HCT116 (cell line): ENCODE measurements at regions not wholly inside any gene's neighbourhood (a gene's known extent, or its start where the extent isn't known, plus 50 kb on each side); places are given as distances from the start of the nearest gene placed in this dataset.

Source experiments
- ATAC-seq: fragments of 200-7000 bp; cut with Tn5 transposase; 2 replicates; pipeline ENCODE4 v1.9.1; 2020; ENCODE audit warnings: mild to moderate bottlenecking, moderate library complexity
- BruUV-seq: library from RNA; stranded (reverse); fragments of 400-500 nt; replicated peaks from 2 replicates; lab custom pipeline; 2021; lab: Mats Ljungman, UMichigan
- CTCF ChIA-PET: fragments of 300-600 bp; sonication (Branson Sonifier 250); formaldehyde crosslinking; loops from one replicate; lab custom pipeline; 2021; ENCODE audit warnings: antibody characterized with exemption; lab: Charles Lee
- POLR2A ChIA-PET: fragments of 300-600, 350-600 bp; sonication (Branson Sonifier 250); formaldehyde crosslinking; loops from one replicate; lab custom pipeline; 2021; ENCODE audit warnings: antibody characterized with exemption; lab: Charles Lee
- RAD21 ChIA-PET, 2 experiments: fragments of 300-600 bp; sonication (Branson Sonifier 250); formaldehyde crosslinking; loops; one replicate each; lab custom pipeline; 2023; ENCODE audit warnings: low total read pairs in 2 of 2; ENCODE audit not compliant: uncharacterized antibody in 2 of 2, unreplicated experiment in 2 of 2, low non-redundant PET in 1 of 2; lab: Charles Lee
- DNase-seq: peaks from one replicate; pipeline ENCODE4 v3.0.0-alpha.2; 2010; ENCODE audit warnings: low read depth, low spot score
- H2AFZ ChIP-seq: fragments of 200-600 bp; shearing (Covaris generic), sonication (generic); 2 replicates; pipeline ENCODE4 v1.6.1; 2017; ENCODE audit warnings: low read depth, mixed run types, mixed read lengths, antibody characterized with exemption, low read length; ENCODE audit not compliant: poor library complexity, severe bottlenecking
- H3K27ac ChIP-seq: 2 replicates; pipeline ENCODE4 v1.5.1; 2012; ENCODE audit warnings: low read depth, low read length
- H3K27me3 ChIP-seq: fragments of 200-600 bp; sonication (generic); 2 replicates; pipeline ENCODE4 v1.6.1; 2016; ENCODE audit warnings: mixed run types, low read length, mixed read lengths; ENCODE audit not compliant: insufficient read depth
- H3K36me3 ChIP-seq, 2 experiments: fragments of 200-500 bp in 1 of 2; fragments of 200-600 bp in 1 of 2; sonication (Bioruptor generic) in 1 of 2; sonication (generic) in 1 of 2; 2 replicates each; pipeline versions ENCODE4 v1.5.1 to v1.6.1; 2014 to 2016; ENCODE audit warnings: low read length in 2 of 2, inconsistent platforms in 1 of 2, mixed read lengths in 1 of 2, mixed run types in 1 of 2; ENCODE audit not compliant: insufficient read depth in 2 of 2, control insufficient read depth in 1 of 2
- H3K4me1 ChIP-seq, 2 experiments: fragments of 200-600 bp in 1 of 2; sonication (generic) in 1 of 2; 2 replicates each; pipeline versions ENCODE4 v1.5.1 to v1.6.1; 2012 to 2017; ENCODE audit warnings: low read length in 2 of 2, inconsistent platforms in 1 of 2, mild to moderate bottlenecking in 1 of 2, mixed read lengths in 1 of 2, mixed run types in 1 of 2, moderate library complexity in 1 of 2; ENCODE audit not compliant: insufficient read depth in 2 of 2, control insufficient read depth in 1 of 2
- H3K4me2 ChIP-seq: fragments of 200-600 bp; sonication (generic); 2 replicates; pipeline ENCODE4 v1.6.1; 2017; ENCODE audit warnings: mixed run types, low read length, mixed read lengths
- H3K4me3 ChIP-seq, 2 experiments: fragments of 200-600 bp in 1 of 2; sonication (generic) in 1 of 2; replicated peaks in 1 of 2; 2 replicates each; pipeline ENCODE4 v1.5.1; 2011 to 2016; ENCODE audit warnings: low read length in 2 of 2, control low read depth in 1 of 2, low read depth in 1 of 2, mild to moderate bottlenecking in 1 of 2, mixed read lengths in 1 of 2, mixed run types in 1 of 2
- H3K79me2 ChIP-seq: fragments of 200-600 bp; sonication (generic); 2 replicates; pipeline ENCODE4 v1.6.1; 2017; ENCODE audit warnings: mild to moderate bottlenecking, mixed run types, low read length, moderate library complexity, mixed read lengths; ENCODE audit not compliant: insufficient read depth
- H3K9ac ChIP-seq: fragments of 200-600 bp; sonication (generic); 2 replicates; pipeline ENCODE4 v1.6.1; 2016; ENCODE audit warnings: low read length, mixed read lengths
- H3K9me2 ChIP-seq: fragments of 200-600 bp; sonication (generic), shearing (Covaris generic); 2 replicates; pipeline ENCODE4 v1.6.1; 2017; ENCODE audit warnings: mixed run types, mild to moderate bottlenecking, moderate library complexity; ENCODE audit not compliant: insufficient read depth
- H3K9me3 ChIP-seq, 2 experiments: fragments of 200-500 bp in 1 of 2; fragments of 200-600 bp in 1 of 2; sonication (Bioruptor generic) in 1 of 2; sonication (generic) in 1 of 2; 2 replicates each; pipeline ENCODE4 v1.6.1; 2014 to 2017; ENCODE audit warnings: low read length in 2 of 2, mixed read lengths in 2 of 2, inconsistent platforms in 1 of 2, low read depth in 1 of 2, mild to moderate bottlenecking in 1 of 2, mixed run types in 1 of 2, moderate library complexity in 1 of 2; ENCODE audit not compliant: control insufficient read depth in 1 of 2, insufficient read depth in 1 of 2
- H4K20me1 ChIP-seq: fragments of 200-600 bp; sonication (generic), shearing (Covaris generic); 2 replicates; pipeline ENCODE4 v1.6.1; 2017; ENCODE audit warnings: mixed run types, mild to moderate bottlenecking, moderate library complexity; ENCODE audit not compliant: insufficient read depth
- ATF3 ChIP-seq: IDR thresholded peaks from 2 replicates; pipeline ENCODE4 v1.6.1; 2012
- EZH2 ChIP-seq: fragments of 200-600 bp; sonication (generic); IDR thresholded peaks from 2 replicates; pipeline ENCODE4 v1.6.1; 2017; ENCODE audit warnings: antibody characterized with exemption, mixed run types
- EZH2phosphoT487 ChIP-seq: fragments of 200-600 bp; IDR thresholded peaks from 2 replicates; pipeline ENCODE4 v1.6.1; 2018; ENCODE audit warnings: antibody characterized with exemption, borderline replicate concordance
- FOSL1 ChIP-seq: IDR thresholded peaks from 2 replicates; pipeline ENCODE4 v1.6.1; 2012; ENCODE audit warnings: low read depth
- JUND ChIP-seq: IDR thresholded peaks from 2 replicates; pipeline ENCODE4 v1.6.1; 2012
- MAX ChIP-seq: IDR thresholded peaks from 2 replicates; pipeline ENCODE4 v1.6.1; 2012
- POLR2AphosphoS5 ChIP-seq: IDR thresholded peaks from 2 replicates; pipeline ENCODE4 v1.6.1; 2011; ENCODE audit warnings: mild to moderate bottlenecking, low read depth, low read length, moderate library complexity
- REST ChIP-seq: IDR thresholded peaks from 2 replicates; pipeline ENCODE4 v1.6.1; 2012; ENCODE audit warnings: low read depth
- SIN3A ChIP-seq: IDR thresholded peaks from 2 replicates; pipeline ENCODE4 v1.6.1; 2012; ENCODE audit warnings: low read depth
- SRF ChIP-seq: IDR thresholded peaks from 2 replicates; pipeline ENCODE4 v1.6.1; 2012; ENCODE audit warnings: low read depth
- ZFX ChIP-seq: fragments of 450-650 bp; IDR thresholded peaks from 2 replicates; pipeline ENCODE4 v1.6.1; 2017
- ZNF274 ChIP-seq: fragments of 200-500 bp; sonication (Bioruptor generic); IDR thresholded peaks from 2 replicates; pipeline ENCODE4 v1.6.1; 2014; ENCODE audit warnings: mild to moderate bottlenecking, low read depth, low read length, inconsistent platforms
- intact Hi-C: fragments of 100-400 bp; cut with micrococcal nuclease; formaldehyde crosslinking; loops from 2 replicates; pipeline ENCODE4 v1.10.0; 2022
- TF ChIP-seq, protein P1 (sequence below), 3 experiments: fragments of 200-600 bp in 1 of 3; sonication (generic) in 1 of 3; IDR thresholded peaks in 2 of 3; conservative IDR thresholded peaks in 1 of 3; 2 replicates each; pipeline ENCODE4 v1.5.1; 2012 to 2017; ENCODE audit warnings: low read depth in 2 of 3, low read length in 2 of 3, antibody characterized with exemption in 1 of 3, borderline replicate concordance in 1 of 3, control low read depth in 1 of 3, mild to moderate bottlenecking in 1 of 3, mixed read lengths in 1 of 3, mixed run types in 1 of 3, moderate library complexity in 1 of 3; ENCODE audit not compliant: insufficient read depth in 1 of 3

- Histone ChIP-seq H3K27me3 (peaks cover 26% of the 10 kb centered on the region; the same call in 1 of the 2 replicates), H3K9ac (no peak overlapping the region), H2AFZ (no peak overlapping the region), H4K20me1 (no peaks in the 10 kb centered on the region), H3K27ac (no peak overlapping the region), H3K36me3 (no peaks in the 10 kb centered on the region), H3K4me1 (no peaks in the 10 kb centered on the region), H3K9me3 (no peaks in the 10 kb centered on the region), H3K9me2 (no peaks in the 10 kb centered on the region), H3K4me3 (no peak overlapping the region), H3K79me2 (no peaks in the 10 kb centered on the region), H3K4me2 (no peak overlapping the region)
- POLR2A ChIA-PET, result no interaction called here
- DNase-seq (no peak), ATAC-seq (no peak)
- RAD21 ChIA-PET, result no interaction called here
- TF ChIP-seq SIN3A, result no peak
- TF ChIP-seq EZH2phosphoT487, result no peak
- no peak for TF ChIP-seq JUND
- TF ChIP-seq ZNF274, result no peak
- no peak for TF ChIP-seq SRF
- no peak for TF ChIP-seq ATF3
- BruUV-seq, result no TSS peak
- intact Hi-C loops, result no loop called here
- CTCF ChIA-PET, result no interaction called here
Measured at GRCh38 chr13:111559612-111560403, 239.4 kb downstream of the TEX29 start.

- Histone ChIP-seq H3K36me3 (no peaks in the 10 kb centered on the region), H3K27ac (no peak overlapping the region), H3K27me3 (peaks cover 28% of the 10 kb centered on the region; the same call in 1 of the 2 replicates), H3K4me3 (no peak overlapping the region), H3K9me3 (no peaks in the 10 kb centered on the region), H3K4me1 (no peaks in the 10 kb centered on the region), H2AFZ (no peak overlapping the region), H4K20me1 (no peaks in the 10 kb centered on the region), H3K9me2 (no peaks in the 10 kb centered on the region), H3K4me2 (no peak overlapping the region), H3K79me2 (no peaks in the 10 kb centered on the region), H3K9ac (no peak overlapping the region)
- ChIA-PET POLR2A (no interaction called here), RAD21 (no interaction called here), CTCF (no interaction called here)
- intact Hi-C loops, result no loop called here
- ATAC-seq (no peak), DNase-seq (no peak)
- no TSS peak for BruUV-seq
- no peak for TF ChIP-seq REST
- TF ChIP-seq FOSL1, result no peak
- TF ChIP-seq ZFX, result no peak
- TF ChIP-seq SIN3A, result no peak
- TF ChIP-seq EZH2, result no peak
- no peak for TF ChIP-seq POLR2AphosphoS5
- TF ChIP-seq, protein P1, sequence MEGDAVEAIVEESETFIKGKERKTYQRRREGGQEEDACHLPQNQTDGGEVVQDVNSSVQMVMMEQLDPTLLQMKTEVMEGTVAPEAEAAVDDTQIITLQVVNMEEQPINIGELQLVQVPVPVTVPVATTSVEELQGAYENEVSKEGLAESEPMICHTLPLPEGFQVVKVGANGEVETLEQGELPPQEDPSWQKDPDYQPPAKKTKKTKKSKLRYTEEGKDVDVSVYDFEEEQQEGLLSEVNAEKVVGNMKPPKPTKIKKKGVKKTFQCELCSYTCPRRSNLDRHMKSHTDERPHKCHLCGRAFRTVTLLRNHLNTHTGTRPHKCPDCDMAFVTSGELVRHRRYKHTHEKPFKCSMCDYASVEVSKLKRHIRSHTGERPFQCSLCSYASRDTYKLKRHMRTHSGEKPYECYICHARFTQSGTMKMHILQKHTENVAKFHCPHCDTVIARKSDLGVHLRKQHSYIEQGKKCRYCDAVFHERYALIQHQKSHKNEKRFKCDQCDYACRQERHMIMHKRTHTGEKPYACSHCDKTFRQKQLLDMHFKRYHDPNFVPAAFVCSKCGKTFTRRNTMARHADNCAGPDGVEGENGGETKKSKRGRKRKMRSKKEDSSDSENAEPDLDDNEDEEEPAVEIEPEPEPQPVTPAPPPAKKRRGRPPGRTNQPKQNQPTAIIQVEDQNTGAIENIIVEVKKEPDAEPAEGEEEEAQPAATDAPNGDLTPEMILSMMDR (IDR thresholded peaks at IDR 0.05 in 2 of 3, conservative IDR thresholded peaks at IDR 0.05 in 1 of 3; ENCODE audit: borderline replicate concordance in 1 of 3, insufficient read depth in 1 of 3, low read depth in 2 of 3, low read length in 2 of 3), result no peak
- no peak for TF ChIP-seq ATF3
- TF ChIP-seq MAX, result no peak
Measured at GRCh38 chr13:111561091-111561781, 240.8 kb downstream of the TEX29 start.
